ENCODE measurements at regions not wholly inside any gene's neighbourhood (a gene's known extent, or its start where the extent isn't known, plus 50 kb on each side); places are given as distances from the start of the nearest gene placed in this dataset.

GRCh38 chr9:91154686-91155085 lies 207.0 kb downstream of the AUH start:
- TF ChIP-seq CTCF (IDR thresholded peaks at IDR 0.05; ENCODE audit: insufficient read depth, low read depth, low read length), result no peak
- TF ChIP-seq EZH2 (IDR thresholded peaks at IDR 0.05; ENCODE audit: insufficient read depth, low read length), result no peak

Measured in astrocyte (in vitro differentiated cells and primary cell).